Stomach smooth muscle (tissue), 2 donors: ENCODE measurements at regions not wholly inside any gene's neighbourhood (a gene's known extent, or its start where the extent isn't known, plus 50 kb on each side); places are given as distances from the start of the nearest gene placed in this dataset.

Experiments
- H3K27ac ChIP-seq: one replicate; pipeline ENCODE4 v1.7.0; 2013; ENCODE audit warnings: mild to moderate bottlenecking, low read length, inconsistent platforms
- H3K27me3 ChIP-seq, 2 donors: one replicate each; pipeline ENCODE4 v1.7.0; 2013; ENCODE audit warnings: low read length in 2 of 2; ENCODE audit not compliant: insufficient read depth in 2 of 2, control insufficient read depth in 1 of 2
- H3K36me3 ChIP-seq, 2 donors: one replicate each; pipeline ENCODE4 v1.7.0; 2013; ENCODE audit warnings: low read length in 2 of 2; ENCODE audit not compliant: control insufficient read depth in 2 of 2, insufficient read depth in 2 of 2
- H3K4me1 ChIP-seq: one replicate; pipeline ENCODE4 v1.7.0; 2013; ENCODE audit warnings: low read length; ENCODE audit not compliant: control insufficient read depth, insufficient read depth
- H3K4me3 ChIP-seq, 2 donors: one replicate each; pipeline ENCODE4 v1.7.0; 2013; ENCODE audit warnings: low read length in 2 of 2
- H3K9ac ChIP-seq, 2 donors: one replicate each; pipeline ENCODE4 v1.7.0; 2013; ENCODE audit warnings: low read length in 2 of 2, mild to moderate bottlenecking in 1 of 2
- H3K9me3 ChIP-seq, 2 donors: one replicate each; pipeline ENCODE4 v1.7.0; 2013; ENCODE audit warnings: low read length in 2 of 2; ENCODE audit not compliant: control insufficient read depth in 2 of 2
- donor health status: healthy.
- donor health status: Pancreatic carcinoma.

DNA sequence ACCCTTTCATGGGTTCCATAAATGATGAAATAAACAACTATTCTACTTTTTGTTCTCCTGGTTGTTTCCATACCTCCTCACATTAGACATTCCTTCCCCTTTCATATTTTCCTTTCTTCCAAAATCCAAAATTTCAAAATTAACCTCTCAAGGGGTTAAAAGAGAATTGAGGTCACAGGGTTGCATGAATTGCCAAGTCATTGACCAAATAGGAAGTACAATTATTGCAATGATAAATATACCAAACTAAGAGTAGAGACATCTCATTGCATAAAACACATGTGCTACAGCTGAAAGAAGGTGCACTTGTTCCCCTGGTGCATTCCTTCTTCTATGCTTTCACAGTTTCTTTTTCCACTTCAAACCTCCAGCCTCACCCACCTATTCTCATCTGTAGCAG, 136.1 kb downstream of the KCTD12 start:
- H3K27ac ChIP-seq, result no peak overlapping the region

GRCh38 chr13:76745261-76746200, 140.7 kb downstream of the KCTD12 start:
- Histone ChIP-seq H3K27ac (no peak overlapping the region), H3K4me3 (no peak overlapping the region), H3K27me3 (no peaks in the 10 kb centered on the region), H3K36me3 (no peaks in the 10 kb centered on the region), H3K9me3 (no peaks in the 10 kb centered on the region), H3K4me1 (no peaks in the 10 kb centered on the region), H3K9ac (no peak overlapping the region)

More for the DNA sequence above, 136.1 kb downstream of the KCTD12 start:
- no peaks in the 10 kb centered on the region for H3K4me1 ChIP-seq
- H3K9me3 ChIP-seq, result no peaks in the 10 kb centered on the region
- H3K36me3 ChIP-seq, result no peaks in the 10 kb centered on the region
- H3K9ac ChIP-seq, result no peak overlapping the region
- no peak overlapping the region for H3K4me3 ChIP-seq
- H3K27me3 ChIP-seq, result no peaks in the 10 kb centered on the region

DNA sequence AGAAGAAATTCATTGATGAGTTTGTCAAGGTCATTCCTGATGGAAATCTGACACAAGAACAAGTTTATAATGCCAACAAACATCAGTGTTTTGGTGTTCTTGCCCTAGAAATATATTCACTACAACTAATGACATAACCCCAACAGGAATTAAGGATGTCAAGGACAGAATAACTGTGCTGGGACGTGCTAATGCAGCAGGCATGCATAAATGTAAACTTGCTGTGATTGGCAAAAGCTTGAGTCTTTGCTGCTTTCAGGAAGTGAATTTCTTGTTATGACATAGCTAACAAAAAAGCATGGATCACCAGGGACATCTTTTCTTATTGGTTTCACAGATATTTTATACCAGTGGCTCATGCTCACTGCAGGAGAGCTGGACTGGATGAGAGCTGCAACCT, 144.6 kb downstream of the KCTD12 start:
- no peak overlapping the region for H3K4me3 ChIP-seq
- H3K9me3 ChIP-seq, result no peaks in the 10 kb centered on the region
- H3K27me3 ChIP-seq, result no peaks in the 10 kb centered on the region
- H3K27ac ChIP-seq, result no peak overlapping the region
- H3K4me1 ChIP-seq, result no peaks in the 10 kb centered on the region
- H3K9ac ChIP-seq, result no peak overlapping the region
- H3K36me3 ChIP-seq, result no peaks in the 10 kb centered on the region

GRCh38 chr13:76741046-76741445, 145.2 kb downstream of the KCTD12 start:
- H3K9ac ChIP-seq, result no peak overlapping the region
- H3K4me3 ChIP-seq, result no peak overlapping the region
- H3K27me3 ChIP-seq, result no peaks in the 10 kb centered on the region
- no peaks in the 10 kb centered on the region for H3K4me1 ChIP-seq
- no peaks in the 10 kb centered on the region for H3K36me3 ChIP-seq
- H3K9me3 ChIP-seq, result no peaks in the 10 kb centered on the region
- H3K27ac ChIP-seq, result no peak overlapping the region

- H3K27me3 ChIP-seq, result no peaks in the 10 kb centered on the region
- H3K9ac ChIP-seq, result no peak overlapping the region
- no peaks in the 10 kb centered on the region for H3K9me3 ChIP-seq
- no peak overlapping the region for H3K27ac ChIP-seq
- no peaks in the 10 kb centered on the region for H3K36me3 ChIP-seq
- H3K4me1 ChIP-seq, result no peaks in the 10 kb centered on the region
- H3K4me3 ChIP-seq, result no peak overlapping the region
Measured at GRCh38 chr13:76738616-76739015, 147.6 kb downstream of the KCTD12 start.

DNA sequence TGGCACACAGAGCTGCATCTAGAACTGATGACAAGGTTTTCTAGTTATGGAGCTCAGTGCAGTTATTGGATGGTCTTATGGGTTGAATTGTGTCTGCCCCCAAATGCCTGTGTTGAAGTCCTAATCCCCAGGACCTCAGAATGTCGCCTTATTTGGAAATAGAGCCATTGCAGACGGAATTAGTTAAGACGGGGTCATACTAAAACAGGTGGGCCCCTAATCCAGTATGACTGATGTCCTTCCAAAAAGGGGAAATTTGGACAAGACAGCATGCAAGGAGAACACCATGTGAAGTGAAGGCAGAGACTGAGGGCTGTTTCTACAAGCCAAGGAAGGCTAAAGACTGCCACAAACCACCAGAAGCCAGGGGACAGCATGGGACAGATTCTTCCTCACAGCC, 148.7 kb downstream of the KCTD12 start:
- H3K4me3 ChIP-seq, result no peak overlapping the region
- no peaks in the 10 kb centered on the region for H3K36me3 ChIP-seq
- peaks cover 0 to 2% of the 10 kb centered on the region in 2 donors for H3K9me3 ChIP-seq

DNA sequence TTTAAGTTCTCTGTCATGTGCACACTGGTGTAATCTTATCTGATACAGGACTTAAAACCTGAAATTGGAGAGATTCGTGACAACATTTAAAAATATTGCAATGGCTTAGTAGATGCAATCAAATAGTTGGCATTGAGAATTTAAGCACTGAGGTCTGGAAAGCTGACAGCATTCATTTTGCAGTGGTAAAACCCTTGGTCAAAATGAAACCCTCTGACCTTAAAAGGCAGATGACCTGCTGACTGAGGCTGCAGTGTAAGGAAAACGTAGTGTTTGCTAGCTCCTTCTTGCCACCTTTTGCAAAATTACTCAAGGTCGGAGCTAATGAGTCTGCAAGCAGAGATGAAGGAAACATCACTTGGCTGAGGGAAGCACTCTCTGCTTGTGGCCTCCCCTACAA, 150.6 kb downstream of the KCTD12 start:
- H3K4me3 ChIP-seq, result no peak overlapping the region
- H3K9me3 ChIP-seq, result peaks cover 0 to 2% of the 10 kb centered on the region in 2 donors

More for the DNA sequence above, 148.7 kb downstream of the KCTD12 start:
- no peaks in the 10 kb centered on the region for H3K4me1 ChIP-seq
- no peaks in the 10 kb centered on the region for H3K27me3 ChIP-seq
- H3K9ac ChIP-seq, result no peak overlapping the region
- H3K27ac ChIP-seq, result no peak overlapping the region

DNA sequence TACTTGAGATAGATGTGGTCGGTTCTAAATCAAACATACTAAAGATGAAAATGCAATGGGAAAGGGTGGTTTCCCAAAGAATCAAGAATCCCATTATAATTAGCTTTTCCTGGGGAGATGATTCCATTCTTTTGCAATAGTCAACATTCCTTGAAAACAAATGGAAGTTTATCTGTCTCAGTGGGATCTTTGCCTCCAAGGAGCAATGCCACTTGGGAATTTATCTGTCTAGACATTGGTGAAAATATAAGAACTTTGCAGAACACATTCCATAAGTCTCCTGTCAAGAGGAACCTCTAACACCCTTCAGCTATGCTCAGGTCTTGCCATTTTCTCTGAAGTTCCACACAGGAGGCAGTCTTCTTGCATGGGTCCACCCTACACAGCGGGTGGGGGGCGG, 152.5 kb downstream of the KCTD12 start:
- H3K27ac ChIP-seq, result no peak overlapping the region
- H3K36me3 ChIP-seq, result no peaks in the 10 kb centered on the region
- no peak overlapping the region for H3K9ac ChIP-seq
- H3K4me3 ChIP-seq, result no peak overlapping the region
- H3K9me3 ChIP-seq, result peaks cover 0 to 2% of the 10 kb centered on the region in 2 donors
- no peaks in the 10 kb centered on the region for H3K4me1 ChIP-seq
- H3K27me3 ChIP-seq, result no peaks in the 10 kb centered on the region

More for the DNA sequence above, 150.6 kb downstream of the KCTD12 start:
- H3K27me3 ChIP-seq, result no peaks in the 10 kb centered on the region
- no peak overlapping the region for H3K9ac ChIP-seq
- H3K36me3 ChIP-seq, result no peaks in the 10 kb centered on the region
- no peak overlapping the region for H3K27ac ChIP-seq
- H3K4me1 ChIP-seq, result no peaks in the 10 kb centered on the region

DNA sequence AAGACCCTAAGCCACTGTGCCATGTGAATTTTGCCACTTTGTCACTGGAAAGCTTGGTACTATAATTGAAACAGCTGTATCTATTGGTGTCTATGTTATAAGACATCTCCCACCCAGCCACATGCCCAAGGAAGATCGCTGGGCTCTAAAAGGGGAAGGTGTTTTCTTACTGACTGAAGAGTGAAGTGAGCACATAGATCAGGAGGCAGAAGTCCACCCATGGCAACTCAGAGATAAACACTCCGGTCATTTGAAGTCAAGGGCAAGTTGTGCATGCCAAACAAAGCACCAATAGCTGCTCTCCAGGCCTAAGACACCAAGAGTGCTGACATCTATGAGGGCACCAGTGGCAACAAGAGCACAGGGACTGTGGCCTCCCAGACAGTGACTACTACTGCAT, 153.8 kb downstream of the KCTD12 start:
- Histone ChIP-seq H3K27me3 (no peaks in the 10 kb centered on the region), H3K4me3 (no peak overlapping the region), H3K36me3 (no peaks in the 10 kb centered on the region), H3K27ac (no peak overlapping the region), H3K9ac (no peak overlapping the region), H3K4me1 (no peaks in the 10 kb centered on the region), H3K9me3 (peaks cover 0 to 2% of the 10 kb centered on the region in 2 donors)

DNA sequence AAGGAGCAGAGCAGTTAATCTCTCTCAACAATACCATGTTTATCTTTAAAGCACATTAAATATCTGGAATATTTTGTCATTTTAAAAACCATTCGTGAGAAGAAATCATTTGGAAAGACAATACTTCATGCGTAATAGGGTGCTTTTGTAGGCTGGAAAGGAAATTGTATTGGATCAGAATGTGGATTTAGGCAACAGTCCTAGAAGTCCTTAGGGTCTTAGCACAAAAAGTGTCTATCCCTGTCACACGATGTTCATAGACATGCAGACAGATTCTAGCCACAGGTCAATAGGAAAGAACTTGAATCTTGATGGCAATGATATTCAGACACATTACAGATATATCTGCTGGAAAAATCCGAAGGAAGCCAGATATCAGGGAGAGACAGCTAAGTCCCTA, 156.0 kb downstream of the KCTD12 start:
- H3K9me3 ChIP-seq, result peaks cover 0 to 2% of the 10 kb centered on the region in 2 donors
- no peaks in the 10 kb centered on the region for H3K27me3 ChIP-seq
- H3K36me3 ChIP-seq, result no peaks in the 10 kb centered on the region
- H3K27ac ChIP-seq, result no peak overlapping the region
- H3K4me1 ChIP-seq, result no peaks in the 10 kb centered on the region
- H3K4me3 ChIP-seq, result no peak overlapping the region
- H3K9ac ChIP-seq, result no peak overlapping the region

- H3K9me3 ChIP-seq, result peaks cover 0 to 2% of the 10 kb centered on the region in 2 donors
- no peaks in the 10 kb centered on the region for H3K27me3 ChIP-seq
- no peaks in the 10 kb centered on the region for H3K36me3 ChIP-seq
- no peak overlapping the region for H3K4me3 ChIP-seq
- H3K4me1 ChIP-seq, result no peaks in the 10 kb centered on the region
- no peak overlapping the region for H3K27ac ChIP-seq
- no peak overlapping the region for H3K9ac ChIP-seq
Measured at GRCh38 chr13:76729691-76730090, 156.5 kb downstream of the KCTD12 start.
